MM.1S (cell line): ENCODE measurements at regions not wholly inside any gene's neighbourhood (a gene's known extent, or its start where the extent isn't known, plus 50 kb on each side); places are given as distances from the start of the nearest gene placed in this dataset.

Source experiments
- DNase-seq: peaks from one replicate; pipeline ENCODE4 v3.0.0-alpha.2; 2015
- H2AFZ ChIP-seq: fragments of 300-600 bp; sonication (generic); 2 replicates; pipeline ENCODE4 v1.6.0; 2016; ENCODE audit warnings: antibody characterized with exemption, low read length
- H3F3A ChIP-seq: fragments of 300-600 bp; sonication (generic); 2 replicates; pipeline ENCODE4 v1.6.1; 2016; ENCODE audit warnings: mild to moderate bottlenecking, antibody characterized with exemption, low read length, moderate library complexity, mixed read lengths; ENCODE audit not compliant: insufficient read depth
- H3K27ac ChIP-seq: fragments of 300-600 bp; sonication (generic); 2 replicates; pipeline ENCODE4 v1.5.1; 2016; ENCODE audit warnings: mild to moderate bottlenecking, low read length
- H3K27me3 ChIP-seq: fragments of 300-600 bp; sonication (generic); replicated peaks from 2 replicates; pipeline ENCODE4 v1.6.0; 2016; ENCODE audit warnings: low read length; ENCODE audit not compliant: insufficient read depth
- H3K36me3 ChIP-seq: fragments of 300-600 bp; sonication (generic); replicated peaks from 2 replicates; pipeline ENCODE4 v1.6.1; 2016; ENCODE audit warnings: mild to moderate bottlenecking, low read length, mixed read lengths; ENCODE audit not compliant: insufficient read depth
- H3K4me1 ChIP-seq: fragments of 300-600 bp; sonication (generic); 2 replicates; pipeline ENCODE4 v1.6.1; 2016; ENCODE audit warnings: low read length, mixed read lengths
- H3K4me2 ChIP-seq: fragments of 300-600 bp; sonication (generic); 2 replicates; pipeline ENCODE4 v1.6.0; 2016; ENCODE audit warnings: low read depth, low read length
- H3K4me3 ChIP-seq: fragments of 300-600 bp; sonication (generic); 2 replicates; pipeline ENCODE4 v1.5.1; 2016; ENCODE audit warnings: low read length, mixed read lengths
- H3K79me2 ChIP-seq: fragments of 300-600 bp; sonication (generic); 2 replicates; pipeline ENCODE4 v1.6.1; 2016; ENCODE audit warnings: mixed run types, low read length, mixed read lengths
- H3K9ac ChIP-seq: fragments of 300-600 bp; sonication (generic); 2 replicates; pipeline ENCODE4 v1.6.1; 2016; ENCODE audit warnings: low read length, mixed read lengths
- H3K9me2 ChIP-seq: fragments of 300-600 bp; sonication (generic); replicated peaks from 2 replicates; pipeline ENCODE4 v1.6.1; 2016; ENCODE audit warnings: mild to moderate bottlenecking, low read length, mixed read lengths; ENCODE audit not compliant: insufficient read depth
- H3K9me3 ChIP-seq: fragments of 300-600 bp; sonication (generic); replicated peaks from 2 replicates; pipeline ENCODE4 v1.6.1; 2016; ENCODE audit warnings: mild to moderate bottlenecking, low read length, mixed read lengths; ENCODE audit not compliant: insufficient read depth
- H4K20me1 ChIP-seq: fragments of 300-600 bp; sonication (generic); 2 replicates; pipeline ENCODE4 v1.6.1; 2016; ENCODE audit warnings: mild to moderate bottlenecking, low read length, moderate library complexity, mixed read lengths; ENCODE audit not compliant: insufficient read depth
- CTCF ChIP-seq: fragments of 300-600 bp; sonication (generic); IDR thresholded peaks from 2 replicates; pipeline ENCODE4 v1.5.1; 2016; ENCODE audit warnings: antibody characterized with exemption, low read length, mixed read lengths
- EZH2 ChIP-seq: fragments of 300-600 bp; sonication (generic); optimal IDR thresholded peaks from 2 replicates; pipeline ENCODE3; 2017; ENCODE audit warnings: low read depth, mild to moderate bottlenecking, antibody characterized with exemption, low read length, mixed read lengths
- EZH2phosphoT487 ChIP-seq: fragments of 300-600 bp; sonication (generic); IDR thresholded peaks from 2 replicates; pipeline ENCODE4 v1.6.1; 2018; ENCODE audit warnings: antibody characterized with exemption, low read length

GRCh38 chrX:45667666-45668065 lies 467.0 kb upstream of the DIPK2B start:
- Histone ChIP-seq H3K9ac (no peak overlapping the region), H3F3A (no peaks in the 10 kb centered on the region), H3K9me2 (no peaks in the 10 kb centered on the region), H3K36me3 (no peaks in the 10 kb centered on the region), H4K20me1 (no peaks in the 10 kb centered on the region), H3K4me3 (no peak overlapping the region), H3K9me3 (no peaks in the 10 kb centered on the region), H3K4me1 (no peaks in the 10 kb centered on the region), H3K27ac (no peak overlapping the region), H3K4me2 (no peak overlapping the region), H3K27me3 (no peaks in the 10 kb centered on the region), H3K79me2 (no peaks in the 10 kb centered on the region), H2AFZ (no peak overlapping the region)
- DNase-seq, result no peak
- TF ChIP-seq EZH2phosphoT487 (no peak), CTCF (no peak), EZH2 (no peak)

- TF ChIP-seq EZH2phosphoT487 (no peak), EZH2 (no peak), CTCF (no peak)
- H3K36me3 ChIP-seq, result no peaks in the 10 kb centered on the region
- no peaks in the 10 kb centered on the region for H3K79me2 ChIP-seq
- no peak overlapping the region for H3K27ac ChIP-seq
- no peak for DNase-seq
- no peaks in the 10 kb centered on the region for H3K9me2 ChIP-seq
- H3K9ac ChIP-seq, result no peak overlapping the region
- no peak overlapping the region for H3K4me2 ChIP-seq
- no peak overlapping the region for H3K4me3 ChIP-seq
- no peaks in the 10 kb centered on the region for H3K4me1 ChIP-seq
- no peaks in the 10 kb centered on the region for H3K27me3 ChIP-seq
- H3K9me3 ChIP-seq, result no peaks in the 10 kb centered on the region
- no peaks in the 10 kb centered on the region for H3F3A ChIP-seq
- H2AFZ ChIP-seq, result no peak overlapping the region
- no peaks in the 10 kb centered on the region for H4K20me1 ChIP-seq
These were observed 464.1 kb upstream of the DIPK2B start for GRCh38 chrX:45664727-45665290.

- DNase-seq, result no peak
- H3K9ac ChIP-seq, result no peak overlapping the region
- H2AFZ ChIP-seq, result no peak overlapping the region
- no peaks in the 10 kb centered on the region for H3K9me3 ChIP-seq
- H3K27ac ChIP-seq, result no peak overlapping the region
- H3K4me1 ChIP-seq, result no peaks in the 10 kb centered on the region
- no peaks in the 10 kb centered on the region for H4K20me1 ChIP-seq
- H3K36me3 ChIP-seq, result no peaks in the 10 kb centered on the region
- TF ChIP-seq EZH2 (no peak), EZH2phosphoT487 (no peak), CTCF (no peak)
- H3K9me2 ChIP-seq, result no peaks in the 10 kb centered on the region
- no peak overlapping the region for H3K4me2 ChIP-seq
- no peaks in the 10 kb centered on the region for H3F3A ChIP-seq
- no peaks in the 10 kb centered on the region for H3K27me3 ChIP-seq
- H3K79me2 ChIP-seq, result no peaks in the 10 kb centered on the region
- no peak overlapping the region for H3K4me3 ChIP-seq
These were observed 459.8 kb upstream of the DIPK2B start for GRCh38 chrX:45660477-45660876.
